H9 (cell line): ENCODE measurements at regions not wholly inside any gene's neighbourhood (a gene's known extent, or its start where the extent isn't known, plus 50 kb on each side); places are given as distances from the start of the nearest gene placed in this dataset.
"Not testable (repeated sequence)": the region's sequence is repeated elsewhere in the genome, so short reads cannot be mapped to it uniquely, and the experiment has no call there.

Experiments
- DNase-seq: peaks from one replicate; pipeline ENCODE4 v3.0.0-alpha.2; 2017
- H2AFZ ChIP-seq: one replicate; pipeline ENCODE4 v1.6.1; 2013; ENCODE audit warnings: mild to moderate bottlenecking, low read length, control low read depth, moderate library complexity
- H2AK5ac ChIP-seq: 2 replicates; pipeline ENCODE4 v1.6.1; 2013; ENCODE audit warnings: low read length, control low read depth, mixed read lengths; ENCODE audit not compliant: insufficient read length
- H2BK120ac ChIP-seq: one replicate; pipeline ENCODE4 v1.6.1; 2013; ENCODE audit warnings: low read depth, mild to moderate bottlenecking, low read length, control low read depth, inconsistent platforms; ENCODE audit not compliant: poor library complexity, severe bottlenecking
- H2BK12ac ChIP-seq: 2 replicates; pipeline ENCODE4 v1.6.1; 2013; ENCODE audit warnings: low read length, control low read depth, mixed read lengths, low read depth; ENCODE audit not compliant: insufficient read length
- H2BK15ac ChIP-seq: 2 replicates; pipeline ENCODE4 v1.6.1; 2013; ENCODE audit warnings: low read depth, low read length, control low read depth
- H2BK20ac ChIP-seq: one replicate; pipeline ENCODE4 v1.6.1; 2013; ENCODE audit warnings: low read depth, mild to moderate bottlenecking, low read length, control low read depth, inconsistent platforms; ENCODE audit not compliant: poor library complexity, severe bottlenecking
- H2BK5ac ChIP-seq: 2 replicates; pipeline ENCODE4 v1.6.1; 2013; ENCODE audit warnings: low read length, control low read depth, mixed read lengths; ENCODE audit not compliant: insufficient read length
- H3K14ac ChIP-seq: 2 replicates; pipeline ENCODE4 v1.6.1; 2013; ENCODE audit warnings: low read length, control low read depth; ENCODE audit not compliant: insufficient read depth
- H3K18ac ChIP-seq: 2 replicates; pipeline ENCODE4 v1.6.1; 2013; ENCODE audit warnings: low read depth, mild to moderate bottlenecking, mixed read lengths, low read length, control low read depth; ENCODE audit not compliant: insufficient read length
- H3K23ac ChIP-seq: 2 replicates; pipeline ENCODE4 v1.6.1; 2013; ENCODE audit warnings: low read length, control low read depth, mixed read lengths, low read depth; ENCODE audit not compliant: insufficient read length
- H3K23me2 ChIP-seq: 2 replicates; pipeline ENCODE4 v1.6.1; 2013; ENCODE audit warnings: low read depth, mild to moderate bottlenecking, mixed read lengths, low read length, control low read depth; ENCODE audit not compliant: insufficient read length, poor library complexity, severe bottlenecking
- H3K27ac ChIP-seq: 2 replicates; pipeline ENCODE4 v1.5.1; 2013; ENCODE audit warnings: low read length, control low read depth, mixed read lengths, low read depth; ENCODE audit not compliant: insufficient read length
- H3K27me3 ChIP-seq: 2 replicates; pipeline ENCODE4 v1.6.1; 2013; ENCODE audit warnings: low read length, control low read depth, inconsistent platforms; ENCODE audit not compliant: insufficient read depth
- H3K4ac ChIP-seq: 2 replicates; pipeline ENCODE4 v1.6.1; 2013; ENCODE audit warnings: low read depth, mild to moderate bottlenecking, control low read depth, inconsistent platforms, low read length, moderate library complexity
- H3K4me1 ChIP-seq: 2 replicates; pipeline ENCODE4 v1.6.1; 2013; ENCODE audit warnings: low read length, control low read depth, inconsistent platforms; ENCODE audit not compliant: insufficient read depth
- H3K4me2 ChIP-seq: 2 replicates; pipeline ENCODE4 v1.6.1; 2013; ENCODE audit warnings: low read length, control low read depth, mixed read lengths; ENCODE audit not compliant: insufficient read length, insufficient read depth
- H3K56ac ChIP-seq: 2 replicates; pipeline ENCODE4 v1.6.1; 2013; ENCODE audit warnings: low read depth, mild to moderate bottlenecking, mixed read lengths, low read length, control low read depth; ENCODE audit not compliant: insufficient read length
- H3K79me1 ChIP-seq: 2 replicates; pipeline ENCODE4 v1.6.1; 2013; ENCODE audit warnings: low read depth, mild to moderate bottlenecking, moderate library complexity, low read length, control low read depth, inconsistent platforms; ENCODE audit not compliant: insufficient read depth, poor library complexity, severe bottlenecking
- H3K79me2 ChIP-seq: 2 replicates; pipeline ENCODE4 v1.6.1; 2013; ENCODE audit warnings: low read length, control low read depth, inconsistent platforms; ENCODE audit not compliant: insufficient read depth
- H3K9ac ChIP-seq: 2 replicates; pipeline ENCODE4 v1.6.1; 2013; ENCODE audit warnings: low read length, control low read depth, mixed read lengths; ENCODE audit not compliant: insufficient read length; ENCODE audit errors: extremely low read depth
- H3K9me3 ChIP-seq: one replicate; pipeline ENCODE4 v1.6.1; 2013; ENCODE audit warnings: low read depth, low read length, inconsistent platforms; ENCODE audit not compliant: control insufficient read depth
- H3T11ph ChIP-seq: one replicate; pipeline ENCODE4 v1.6.1; 2013; ENCODE audit warnings: mild to moderate bottlenecking, low read length, control low read depth, inconsistent platforms
- H4K20me1 ChIP-seq: one replicate; pipeline ENCODE4 v1.6.1; 2013; ENCODE audit not compliant: control insufficient read depth, insufficient read length, insufficient read depth
- H4K5ac ChIP-seq: 2 replicates; pipeline ENCODE4 v1.6.1; 2013; ENCODE audit warnings: low read depth, mild to moderate bottlenecking, mixed read lengths, low read length, control low read depth; ENCODE audit not compliant: insufficient read length
- H4K8ac ChIP-seq: replicated peaks from 2 replicates; pipeline ENCODE4 v1.6.1; 2013; ENCODE audit warnings: low read length, control low read depth, mixed read lengths, low read depth; ENCODE audit not compliant: insufficient read length
- H4K91ac ChIP-seq: 2 replicates; pipeline ENCODE4 v1.6.1; 2013; ENCODE audit warnings: low read depth, mild to moderate bottlenecking, moderate library complexity, mixed read lengths, low read length, control low read depth; ENCODE audit not compliant: insufficient read length
- H3K27ac Mint-ChIP-seq, 3 experiments: 2 replicates in 2 of 3; 3 replicates in 1 of 3; pipeline ENCODE4 v1.8.0; 2020 to 2021; ENCODE audit warnings: mixed read lengths in 3 of 3, mild to moderate bottlenecking in 1 of 3, moderate library complexity in 1 of 3
- H3K27me3 Mint-ChIP-seq: 2 replicates; pipeline ENCODE4 v1.8.0; 2021; ENCODE audit warnings: low read depth, mild to moderate bottlenecking, moderate library complexity, mixed read lengths
- H3K36me3 Mint-ChIP-seq, 3 experiments: 2 replicates in 2 of 3; 3 replicates in 1 of 3; pipeline ENCODE4 v1.8.0; 2020 to 2021; ENCODE audit warnings: low read depth in 3 of 3, mixed read lengths in 3 of 3; ENCODE audit not compliant: insufficient read depth in 1 of 3
- H3K4me1 Mint-ChIP-seq, 2 experiments: 2 replicates each; pipeline ENCODE4 v1.8.0; 2020; ENCODE audit warnings: mixed read lengths in 2 of 2
- H3K4me3 Mint-ChIP-seq, 2 experiments: 2 replicates in 1 of 2; 3 replicates in 1 of 2; pipeline ENCODE4 v1.8.0; 2020 to 2021; ENCODE audit warnings: mild to moderate bottlenecking in 2 of 2, mixed read lengths in 2 of 2, moderate library complexity in 1 of 2
- H3K9me3 Mint-ChIP-seq, 2 experiments: 2 replicates in 1 of 2; 3 replicates in 1 of 2; pipeline ENCODE4 v1.8.0; 2020; ENCODE audit warnings: mild to moderate bottlenecking in 2 of 2, mixed read lengths in 2 of 2, moderate library complexity in 1 of 2
- WGBS: extraction: QIAGEN DNeasy Blood & Tissue Kit; methylation state at CpG from one replicate; pipeline ENCODE4 v1.1.7; 2013; ENCODE audit warnings: missing lambda C conversion rate, low lambda C conversion rate, mixed read lengths; ENCODE audit not compliant: insufficient read length; ENCODE audit errors: extremely low coverage; 5-methylcytosine and 5-hydroxymethylcytosine counted together
- TF ChIP-seq, protein P1 (sequence below): fragments of 200-600 bp; sonication (generic); conservative IDR thresholded peaks from 3 replicates; pipeline ENCODE4 v1.8.0; 2021; ENCODE audit warnings: antibody characterized with exemption, mild to moderate bottlenecking

DNA sequence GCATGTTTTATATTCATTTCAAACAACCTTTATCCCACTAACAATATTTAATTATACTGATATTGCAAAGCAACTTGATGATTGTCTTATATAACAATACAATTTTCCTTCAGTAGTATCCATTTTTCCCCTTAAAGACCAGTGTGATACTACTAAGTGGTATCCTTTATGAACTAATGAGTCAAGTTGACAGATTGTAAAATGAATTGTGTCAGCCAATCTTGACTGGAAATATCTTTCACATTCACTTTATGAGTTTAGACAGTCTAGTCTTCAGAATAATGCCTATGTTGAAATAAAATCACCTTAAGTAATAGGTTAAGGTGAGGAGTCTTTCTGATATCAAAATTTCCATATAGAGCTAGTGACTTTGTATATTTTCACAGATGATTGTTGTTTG, 950.0 kb upstream of the CELF2 start:
- H3K23ac ChIP-seq = no peak overlapping the region
- no peak overlapping the region for H3K4ac ChIP-seq
- no peak for DNase-seq
- no peaks in the 10 kb centered on the region for H3K27me3 ChIP-seq
- H2BK15ac ChIP-seq = no peak overlapping the region
- no peak overlapping the region for H3K14ac ChIP-seq
- no peaks in the 10 kb centered on the region for H3K79me2 ChIP-seq
- no peak overlapping the region for H4K91ac ChIP-seq
- no peak overlapping the region for H3K27ac ChIP-seq
- H2BK20ac ChIP-seq = no peak overlapping the region
- no peaks in the 10 kb centered on the region for H3K23me2 ChIP-seq
- H4K5ac ChIP-seq = no peak overlapping the region
- no peaks in the 10 kb centered on the region for H3K9me3 ChIP-seq
- no peak overlapping the region for H3K4me2 ChIP-seq
- H2AK5ac ChIP-seq = no peak overlapping the region
- H2BK5ac ChIP-seq = no peak overlapping the region
- H3K27me3 Mint-ChIP-seq = no peaks in the 10 kb centered on the region
- H2BK120ac ChIP-seq = no peak overlapping the region
- H3K4me1 ChIP-seq = no peaks in the 10 kb centered on the region
- H3K27ac Mint-ChIP-seq = no peak overlapping the region
- peaks cover 0 to 3% of the 10 kb centered on the region in 2 experiments; a peak in 1 of 4 replicates for H3K4me1 Mint-ChIP-seq
- TF ChIP-seq, protein P1, sequence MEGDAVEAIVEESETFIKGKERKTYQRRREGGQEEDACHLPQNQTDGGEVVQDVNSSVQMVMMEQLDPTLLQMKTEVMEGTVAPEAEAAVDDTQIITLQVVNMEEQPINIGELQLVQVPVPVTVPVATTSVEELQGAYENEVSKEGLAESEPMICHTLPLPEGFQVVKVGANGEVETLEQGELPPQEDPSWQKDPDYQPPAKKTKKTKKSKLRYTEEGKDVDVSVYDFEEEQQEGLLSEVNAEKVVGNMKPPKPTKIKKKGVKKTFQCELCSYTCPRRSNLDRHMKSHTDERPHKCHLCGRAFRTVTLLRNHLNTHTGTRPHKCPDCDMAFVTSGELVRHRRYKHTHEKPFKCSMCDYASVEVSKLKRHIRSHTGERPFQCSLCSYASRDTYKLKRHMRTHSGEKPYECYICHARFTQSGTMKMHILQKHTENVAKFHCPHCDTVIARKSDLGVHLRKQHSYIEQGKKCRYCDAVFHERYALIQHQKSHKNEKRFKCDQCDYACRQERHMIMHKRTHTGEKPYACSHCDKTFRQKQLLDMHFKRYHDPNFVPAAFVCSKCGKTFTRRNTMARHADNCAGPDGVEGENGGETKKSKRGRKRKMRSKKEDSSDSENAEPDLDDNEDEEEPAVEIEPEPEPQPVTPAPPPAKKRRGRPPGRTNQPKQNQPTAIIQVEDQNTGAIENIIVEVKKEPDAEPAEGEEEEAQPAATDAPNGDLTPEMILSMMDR = no peak
- H3K9ac ChIP-seq = no peak overlapping the region
- H3K4me3 Mint-ChIP-seq = no peak overlapping the region
- no peaks in the 10 kb centered on the region for H3K79me1 ChIP-seq
- no peaks in the 10 kb centered on the region for H4K20me1 ChIP-seq
- H2AFZ ChIP-seq = no peak overlapping the region
- H3K36me3 Mint-ChIP-seq = peaks cover 0 to 2% (median 0%) of the 10 kb centered on the region in 3 experiments; a peak in 2 of 7 replicates
- H4K8ac ChIP-seq = no peak overlapping the region
- H3K56ac ChIP-seq = no peak overlapping the region
- H3K18ac ChIP-seq = no peak overlapping the region
- H2BK12ac ChIP-seq = no peak overlapping the region
- no peak overlapping the region for H3T11ph ChIP-seq
- H3K9me3 Mint-ChIP-seq = peaks cover 2 to 5% of the 10 kb centered on the region in 2 experiments; a peak in 3 of 5 replicates

DNA sequence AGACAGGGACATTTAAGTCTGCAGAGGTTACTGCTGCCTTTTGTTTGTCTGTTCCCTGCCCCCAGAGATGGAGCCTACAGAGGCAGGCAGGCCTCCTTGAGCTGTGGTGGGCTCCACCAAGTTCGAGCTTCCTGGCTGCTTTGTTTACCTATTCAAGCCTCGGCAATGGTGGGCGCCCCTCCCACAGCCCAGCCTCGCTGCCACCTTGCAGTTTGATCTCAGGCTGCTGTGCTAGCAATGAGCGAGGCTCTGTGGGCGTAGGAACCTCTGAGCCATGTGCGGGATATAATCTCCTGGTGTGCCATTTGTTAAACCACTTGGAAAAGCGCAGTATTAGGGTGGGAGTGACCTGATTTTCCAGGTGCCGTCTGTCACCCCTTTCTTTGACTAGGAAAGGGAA, 942.8 kb upstream of the CELF2 start:
- not testable (repeated sequence) for H3K4me1 Mint-ChIP-seq, H3K27me3 Mint-ChIP-seq, H2BK120ac ChIP-seq, H3K9ac ChIP-seq, H2BK12ac ChIP-seq, H3K56ac ChIP-seq, H3K23me2 ChIP-seq, H3K18ac ChIP-seq, H3K4me2 ChIP-seq, H3K27me3 ChIP-seq, H2BK15ac ChIP-seq, H4K8ac ChIP-seq, H4K5ac ChIP-seq, H2BK5ac ChIP-seq, H2BK20ac ChIP-seq, H4K91ac ChIP-seq, H3K79me1 ChIP-seq, H3K27ac Mint-ChIP-seq, H2AFZ ChIP-seq, H4K20me1 ChIP-seq, H3K79me2 ChIP-seq, H3K4me1 ChIP-seq, H3K14ac ChIP-seq, H3T11ph ChIP-seq, H2AK5ac ChIP-seq, H3K23ac ChIP-seq, DNase-seq, H3K27ac ChIP-seq, H3K4ac ChIP-seq, H3K4me3 Mint-ChIP-seq
- H3K9me3 Mint-ChIP-seq = peaks cover 21 to 26% of the 10 kb centered on the region in 2 experiments
- peaks cover 12% of the 10 kb centered on the region for H3K9me3 ChIP-seq
- no CpG with 5 or more reads among the region's 9 CpGs for WGBS
- peaks cover 11 to 28% (median 11%) of the 10 kb centered on the region in 3 experiments for H3K36me3 Mint-ChIP-seq
